NOMO-1 treated with DMSO at 0.1 percent for 48 hours (cell line): ENCODE measurements at regions not wholly inside any gene's neighbourhood (a gene's known extent, or its start where the extent isn't known, plus 50 kb on each side); places are given as distances from the start of the nearest gene placed in this dataset.

Source experiments
- DNase-seq: peaks from one replicate; lab custom pipeline; 2025; ENCODE audit not compliant: unreplicated experiment; lab: John Stamatoyannopoulos, UW

- DNase-seq: no peak
These were observed 53.3 kb downstream of the BLID start for GRCh38 chr11:122062763-122063162.

DNA sequence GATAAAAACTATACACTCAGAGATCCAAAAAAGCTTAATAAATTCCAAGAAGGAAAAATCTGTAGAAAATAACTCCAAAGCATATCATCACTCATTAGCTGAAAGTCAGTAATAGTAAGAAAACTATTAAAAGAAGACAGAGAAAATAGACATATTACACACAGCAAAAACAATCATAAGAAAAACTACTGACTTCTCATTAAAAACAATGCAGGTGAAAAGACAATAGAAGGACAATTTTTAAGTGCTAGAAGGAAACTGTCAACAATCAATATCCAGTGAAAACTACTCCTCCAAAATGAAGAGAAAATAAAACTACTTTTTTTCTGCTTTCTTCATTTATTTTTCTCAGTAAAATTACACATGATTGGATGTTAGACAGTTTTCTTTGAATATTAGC is 56.5 kb downstream of the BLID start:
- no peak for DNase-seq

GRCh38 chr11:122050021-122050690 is 65.9 kb downstream of the BLID start:
- DNase-seq: no peak

- no peak for DNase-seq
These were observed 67.6 kb downstream of the BLID start for GRCh38 chr11:122048401-122048800.

DNA sequence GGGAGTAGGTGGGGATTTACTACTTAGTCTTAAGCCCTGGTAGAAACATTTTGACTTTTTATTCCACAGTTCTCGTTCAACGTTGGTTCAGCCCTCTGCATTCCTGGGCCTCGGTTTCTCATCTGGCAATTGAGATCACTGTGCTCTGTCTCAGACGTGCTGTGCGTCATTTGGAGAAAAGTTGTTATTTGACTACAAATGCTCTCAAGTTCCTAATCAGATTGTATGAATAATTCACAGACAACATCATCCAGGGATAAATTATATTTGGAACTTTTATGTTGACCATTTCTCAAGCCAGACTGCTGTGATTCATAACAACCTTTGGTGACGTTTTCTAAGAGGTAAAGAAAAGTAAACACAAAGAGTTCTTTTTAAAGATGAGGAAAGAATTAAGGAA is 69.2 kb downstream of the BLID start:
- DNase-seq: no peak

- no peak for DNase-seq
These were observed 69.6 kb downstream of the BLID start for GRCh38 chr11:122046438-122046837.

DNA sequence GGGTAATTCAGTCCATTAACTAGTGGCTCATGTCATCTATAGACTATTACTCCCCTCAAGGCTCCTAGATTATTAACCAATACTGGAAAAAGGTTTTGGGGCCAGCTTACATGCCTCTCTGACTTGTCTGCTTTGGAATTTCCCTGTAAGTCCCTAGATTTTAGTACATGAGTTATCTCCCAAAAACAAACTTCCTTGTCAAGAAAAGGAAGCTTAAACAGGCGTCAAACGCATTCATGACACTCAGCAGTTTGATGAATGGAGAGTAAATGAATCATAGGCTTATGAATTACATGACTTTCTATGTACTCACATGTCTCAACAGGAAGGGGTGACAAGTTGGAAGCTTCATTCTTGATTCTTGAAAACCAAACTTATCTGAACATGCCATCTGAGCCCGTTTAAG is 70.8 kb downstream of the BLID start:
- no peak for DNase-seq

DNA sequence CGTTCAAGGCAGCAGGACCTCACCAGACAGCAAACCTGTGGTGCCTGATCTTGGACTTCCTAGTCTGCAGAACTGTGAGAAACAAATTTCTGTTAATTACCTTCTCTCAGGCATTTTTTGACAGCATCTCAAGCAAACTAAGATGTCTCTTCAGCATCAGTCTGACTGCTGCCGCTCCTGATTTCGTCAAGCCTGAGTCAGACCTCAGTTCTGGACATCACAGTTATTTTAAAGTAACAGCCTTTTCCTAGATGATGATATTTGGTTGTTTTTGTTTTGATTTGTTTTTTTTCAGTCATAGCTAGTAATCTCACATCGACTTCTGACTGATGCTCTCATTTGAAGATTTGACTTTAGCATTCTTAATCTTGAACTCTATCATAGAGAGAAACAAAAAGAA is 71.9 kb downstream of the BLID start:
- no peak for DNase-seq

- DNase-seq: no peak
These were observed 73.0 kb downstream of the BLID start for GRCh38 chr11:122042981-122043380.

- DNase-seq: no peak
These were observed 75.6 kb downstream of the BLID start for GRCh38 chr11:122040464-122040863.

GRCh38 chr11:122038543-122038942 is 77.5 kb downstream of the BLID start:
- DNase-seq: no peak

GRCh38 chr11:122037911-122038310 is 78.1 kb downstream of the BLID start:
- no peak for DNase-seq

DNA sequence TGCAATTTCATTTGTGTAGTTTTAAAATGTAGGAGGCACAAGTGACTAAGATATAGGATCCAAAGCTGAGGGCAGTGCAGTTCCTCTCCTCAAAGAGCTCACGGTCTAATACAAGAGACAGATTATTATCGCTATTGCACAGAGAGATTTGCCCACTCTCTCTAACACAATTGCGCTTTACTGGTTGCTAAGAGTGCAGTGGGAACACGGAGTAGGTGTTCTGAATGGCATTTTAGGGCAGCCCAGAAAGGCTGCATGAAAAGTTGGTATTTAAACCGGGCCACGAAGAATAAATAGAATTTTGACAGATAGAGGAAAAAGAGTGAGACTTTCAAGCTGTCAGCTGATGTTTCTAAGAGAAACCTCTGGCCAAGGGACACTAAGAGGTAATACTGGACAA is 79.5 kb downstream of the BLID start:
- no peak for DNase-seq

- DNase-seq: no peak
These were observed 80.0 kb downstream of the BLID start for GRCh38 chr11:122036018-122036417.

DNA sequence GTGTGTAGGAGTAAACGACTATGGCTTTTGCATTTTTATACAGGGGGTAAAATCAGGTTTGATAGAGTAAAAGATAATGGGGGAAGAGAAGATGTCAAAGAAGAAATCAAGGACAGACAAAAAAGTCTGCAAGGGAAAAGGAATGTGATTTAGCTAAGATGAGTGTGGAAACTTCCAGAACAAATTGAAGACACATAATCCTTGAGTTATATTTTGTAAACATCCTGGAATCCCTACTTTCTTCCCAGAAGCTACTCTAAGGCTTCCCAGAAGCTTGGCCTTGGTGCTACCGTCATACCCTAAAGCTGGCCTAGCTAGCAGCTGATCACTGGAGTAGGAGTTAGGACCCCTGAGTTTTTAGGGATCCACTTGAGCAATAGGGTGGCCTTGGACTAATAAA is 82.4 kb downstream of the BLID start:
- DNase-seq: no peak

DNA sequence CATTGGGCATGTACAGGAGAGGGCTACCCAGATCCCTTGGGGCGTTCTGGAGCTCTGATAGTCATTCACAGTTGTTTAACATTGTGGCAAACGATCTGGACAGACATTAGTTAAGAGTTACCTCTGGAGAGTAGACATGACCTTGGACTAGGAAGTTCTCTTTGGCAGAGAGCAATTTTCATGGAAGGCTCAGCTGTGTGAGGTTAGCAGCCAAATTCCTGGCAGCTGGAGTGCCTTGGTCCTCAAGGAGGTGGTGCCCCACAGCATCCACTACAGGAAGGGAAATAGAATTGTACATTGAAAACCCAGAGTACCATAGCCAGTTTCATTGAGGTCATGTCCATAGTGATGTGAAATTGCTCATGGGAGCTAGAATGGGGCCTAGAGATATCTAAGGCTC is 82.8 kb downstream of the BLID start:
- DNase-seq: no peak

DNA sequence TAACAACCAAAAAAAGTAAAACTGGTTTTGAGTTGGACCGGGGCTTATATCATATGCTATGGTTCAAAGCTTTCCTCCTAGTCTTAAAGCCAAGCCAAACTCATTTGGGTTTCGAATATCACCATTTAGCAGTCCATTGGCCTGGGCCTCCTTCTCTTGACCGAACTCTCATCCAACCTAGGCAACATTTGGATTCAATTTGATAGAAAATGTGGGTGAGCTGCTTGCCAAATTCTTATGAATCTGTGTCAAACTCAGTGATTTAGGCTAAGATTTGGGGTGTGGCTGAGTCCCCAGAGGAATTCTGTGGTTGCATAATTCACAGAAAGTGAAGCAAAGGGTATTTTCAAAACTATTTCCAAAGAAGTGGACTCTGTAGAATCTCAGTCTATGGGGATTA is 83.7 kb downstream of the BLID start:
- DNase-seq: no peak

- DNase-seq: no peak
These were observed 84.2 kb downstream of the BLID start for GRCh38 chr11:122031813-122032212.

DNA sequence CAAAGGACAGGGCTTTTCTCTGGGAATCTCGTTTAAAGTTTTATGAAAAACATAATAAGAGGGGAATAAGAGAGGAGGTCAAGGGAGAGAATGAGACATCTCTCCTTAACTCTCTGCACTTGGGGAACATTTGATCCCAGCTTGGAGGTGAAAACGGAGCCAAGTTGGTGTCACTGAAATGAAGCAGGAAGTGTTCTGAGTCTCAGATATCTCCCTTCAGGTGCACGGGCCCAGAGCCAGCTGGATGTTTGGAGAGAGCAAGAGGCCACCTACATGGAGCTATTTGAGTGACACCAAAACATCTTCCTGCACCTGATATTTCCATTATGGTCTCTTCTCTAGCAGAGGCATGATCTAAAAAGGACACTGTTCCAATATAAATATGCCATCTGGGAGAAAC is 85.7 kb downstream of the BLID start:
- no peak for DNase-seq

- DNase-seq: no peak
These were observed 87.5 kb downstream of the BLID start for GRCh38 chr11:122028545-122028944.

- no peak for DNase-seq
These were observed 88.0 kb downstream of the BLID start for GRCh38 chr11:122028036-122028435.

DNA sequence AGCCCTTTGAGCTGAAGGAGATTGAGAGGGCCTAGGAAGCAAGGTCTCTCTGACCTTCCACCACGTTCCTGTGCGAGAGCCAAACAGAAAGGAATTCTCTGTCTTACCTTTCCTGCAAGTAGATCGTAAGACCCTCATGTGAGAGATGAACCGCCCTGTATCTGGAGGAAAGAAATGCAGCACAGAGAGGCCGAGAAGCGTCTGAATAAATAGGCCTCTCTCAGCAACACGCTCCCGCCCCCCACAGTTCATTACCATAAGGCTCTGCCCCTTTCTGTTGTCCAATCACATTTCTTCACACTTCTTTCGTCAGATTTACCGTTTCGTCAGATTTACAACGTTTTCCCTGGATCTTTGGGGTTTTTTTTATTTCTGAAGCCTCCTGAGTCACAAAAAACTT is 90.3 kb downstream of the BLID start:
- DNase-seq: no peak

DNA sequence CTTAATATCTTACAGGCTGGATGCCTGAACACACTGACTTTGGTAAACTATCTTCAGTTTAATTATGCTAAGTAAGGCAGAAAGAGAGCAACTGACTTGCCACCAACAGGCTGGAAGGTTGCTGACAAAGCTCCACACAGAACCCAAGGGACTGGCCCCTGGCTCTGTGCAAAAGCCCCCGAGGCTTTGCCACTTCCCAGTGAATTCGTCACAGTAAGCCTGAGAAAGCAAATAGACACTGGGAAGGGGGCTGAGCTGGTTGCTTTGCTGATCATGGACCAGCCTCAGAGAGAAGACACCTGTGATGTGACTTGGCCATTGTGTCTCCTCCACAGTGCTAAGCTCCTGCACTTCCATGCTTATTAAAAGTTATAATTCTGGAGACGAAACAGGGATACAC is 91.7 kb downstream of the BLID start:
- DNase-seq: no peak
